SH-SY5Y (cell line): ENCODE measurements at regions not wholly inside any gene's neighbourhood (a gene's known extent, or its start where the extent isn't known, plus 50 kb on each side); places are given as distances from the start of the nearest gene placed in this dataset.

Source experiments
- GATA2 ChIP-seq: IDR thresholded peaks from 2 replicates; pipeline ENCODE4 v1.6.1; 2011; ENCODE audit warnings: mild to moderate bottlenecking, low read depth, low read length
- GATA3 ChIP-seq: IDR thresholded peaks from 2 replicates; pipeline ENCODE4 v1.6.1; 2011; ENCODE audit warnings: low read depth, mild to moderate bottlenecking, low read length, moderate library complexity

DNA sequence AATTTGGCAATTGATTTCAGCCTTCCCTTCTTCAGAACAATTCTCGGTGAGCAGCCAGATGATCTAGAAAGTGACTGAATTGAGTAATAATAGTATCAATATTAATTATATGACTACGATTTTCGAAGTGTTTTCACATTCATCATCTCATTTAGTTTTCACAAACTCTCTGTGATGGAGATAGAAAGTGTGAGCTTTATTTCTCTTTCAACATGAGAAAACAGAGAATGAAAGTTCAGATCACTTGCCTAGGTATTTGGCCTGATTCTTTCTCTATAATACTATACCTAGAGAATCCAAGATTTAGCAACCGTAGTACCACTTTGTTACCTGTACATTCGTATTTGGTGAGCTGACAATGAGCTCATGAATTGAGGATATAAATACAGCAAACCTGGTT, 739.2 kb upstream of the NR2F2 start:
- TF ChIP-seq GATA3 (no peak), GATA2 (no peak)
